Embryonic facial prominence (tissue), 1 donor: ENCODE measurements at regions not wholly inside any gene's neighbourhood (a gene's known extent, or its start where the extent isn't known, plus 50 kb on each side); places are given as distances from the start of the nearest gene placed in this dataset.
A peak's percentile ranks its signal among the peaks of the same experiment; 100 is the strongest.

Source experiments
- DNase-seq: peaks from one replicate; pipeline ENCODE4 v3.0.0-alpha.2; 2016; ENCODE audit errors: extremely low spot score

GRCh38 chrX:69110116-69110530 is 55.1 kb downstream of the PJA1 start:
- no peak for DNase-seq

- DNase-seq: no peak
Measured at GRCh38 chrX:69109706-69110105, 55.5 kb downstream of the PJA1 start.

GRCh38 chrX:69109036-69109663 is 56.1 kb downstream of the PJA1 start:
- no peak for DNase-seq

- no peak for DNase-seq
Measured at GRCh38 chrX:69107747-69108401, 57.4 kb downstream of the PJA1 start.

- DNase-seq: no peak
Measured at GRCh38 chrX:69107231-69107739, 58.0 kb downstream of the PJA1 start.

- no peak for DNase-seq
Measured at GRCh38 chrX:69104756-69105434, 60.4 kb downstream of the PJA1 start.

GRCh38 chrX:69103539-69103938 is 61.7 kb downstream of the PJA1 start:
- DNase-seq: no peak

GRCh38 chrX:69102612-69103194 is 62.5 kb downstream of the PJA1 start:
- no peak for DNase-seq

- peak; percentile 46 for DNase-seq
Measured at GRCh38 chrX:69101683-69102251, 63.5 kb downstream of the PJA1 start.

GRCh38 chrX:69100478-69100877 is 64.8 kb downstream of the PJA1 start:
- DNase-seq: no peak

- no peak for DNase-seq
Measured at GRCh38 chrX:69097451-69098236, 67.6 kb downstream of the PJA1 start.

GRCh38 chrX:69096963-69097362 is 68.3 kb downstream of the PJA1 start:
- no peak for DNase-seq

GRCh38 chrX:69094977-69095669 is 70.1 kb downstream of the PJA1 start:
- no peak for DNase-seq

GRCh38 chrX:69093960-69094871 is 71.0 kb downstream of the PJA1 start:
- no peak for DNase-seq

GRCh38 chrX:69090022-69090421 is 75.2 kb downstream of the PJA1 start:
- DNase-seq: no peak

GRCh38 chrX:69089203-69089602 is 76.0 kb downstream of the PJA1 start:
- no peak for DNase-seq

GRCh38 chrX:69088171-69088938 is 76.9 kb downstream of the PJA1 start:
- DNase-seq: no peak

GRCh38 chrX:69085826-69086225 is 79.4 kb downstream of the PJA1 start:
- no peak for DNase-seq

GRCh38 chrX:69085151-69085550 is 80.1 kb downstream of the PJA1 start:
- no peak for DNase-seq
